K562 (cell line): ENCODE measurements at regions not wholly inside any gene's neighbourhood (a gene's known extent, or its start where the extent isn't known, plus 50 kb on each side); places are given as distances from the start of the nearest gene placed in this dataset.

Source experiments
- TF ChIP-seq, protein P1 (sequence below): sonication (generic); formaldehyde crosslinking; IDR thresholded peaks from 2 replicates; pipeline ENCODE4 v1.9.0; 2022; ENCODE audit warnings: mild to moderate bottlenecking, missing genetic modification reagents
- TF ChIP-seq, protein P2 (sequence below), 3 experiments: IDR thresholded peaks in 2 of 3; conservative IDR thresholded peaks in 1 of 3; 2 replicates each; pipeline ENCODE4 v1.5.1; 2011 to 2012; ENCODE audit warnings: low read length in 3 of 3, mild to moderate bottlenecking in 3 of 3, control low read depth in 2 of 3, improper control_type of control experiment in 1 of 3, inconsistent platforms in 1 of 3, low read depth in 1 of 3, mixed read lengths in 1 of 3, moderate library complexity in 1 of 3; ENCODE audit not compliant: insufficient read depth in 2 of 3

- TF ChIP-seq, protein P1, sequence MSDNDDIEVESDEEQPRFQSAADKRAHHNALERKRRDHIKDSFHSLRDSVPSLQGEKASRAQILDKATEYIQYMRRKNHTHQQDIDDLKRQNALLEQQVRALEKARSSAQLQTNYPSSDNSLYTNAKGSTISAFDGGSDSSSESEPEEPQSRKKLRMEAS (CRISPR knock-in tag): no peak
- TF ChIP-seq, protein P2, sequence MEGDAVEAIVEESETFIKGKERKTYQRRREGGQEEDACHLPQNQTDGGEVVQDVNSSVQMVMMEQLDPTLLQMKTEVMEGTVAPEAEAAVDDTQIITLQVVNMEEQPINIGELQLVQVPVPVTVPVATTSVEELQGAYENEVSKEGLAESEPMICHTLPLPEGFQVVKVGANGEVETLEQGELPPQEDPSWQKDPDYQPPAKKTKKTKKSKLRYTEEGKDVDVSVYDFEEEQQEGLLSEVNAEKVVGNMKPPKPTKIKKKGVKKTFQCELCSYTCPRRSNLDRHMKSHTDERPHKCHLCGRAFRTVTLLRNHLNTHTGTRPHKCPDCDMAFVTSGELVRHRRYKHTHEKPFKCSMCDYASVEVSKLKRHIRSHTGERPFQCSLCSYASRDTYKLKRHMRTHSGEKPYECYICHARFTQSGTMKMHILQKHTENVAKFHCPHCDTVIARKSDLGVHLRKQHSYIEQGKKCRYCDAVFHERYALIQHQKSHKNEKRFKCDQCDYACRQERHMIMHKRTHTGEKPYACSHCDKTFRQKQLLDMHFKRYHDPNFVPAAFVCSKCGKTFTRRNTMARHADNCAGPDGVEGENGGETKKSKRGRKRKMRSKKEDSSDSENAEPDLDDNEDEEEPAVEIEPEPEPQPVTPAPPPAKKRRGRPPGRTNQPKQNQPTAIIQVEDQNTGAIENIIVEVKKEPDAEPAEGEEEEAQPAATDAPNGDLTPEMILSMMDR (IDR thresholded peaks at IDR 0.05 in 2 of 3, conservative IDR thresholded peaks at IDR 0.05 in 1 of 3; ENCODE audit: insufficient read depth in 2 of 3, low read depth in 1 of 3, low read length in 3 of 3): no peak
Observed at GRCh38 chr18:72986103-72986502, 118.3 kb upstream of the NETO1 start.
